ENCODE measurements at regions not wholly inside any gene's neighbourhood (a gene's known extent, or its start where the extent isn't known, plus 50 kb on each side); places are given as distances from the start of the nearest gene placed in this dataset.

DNA sequence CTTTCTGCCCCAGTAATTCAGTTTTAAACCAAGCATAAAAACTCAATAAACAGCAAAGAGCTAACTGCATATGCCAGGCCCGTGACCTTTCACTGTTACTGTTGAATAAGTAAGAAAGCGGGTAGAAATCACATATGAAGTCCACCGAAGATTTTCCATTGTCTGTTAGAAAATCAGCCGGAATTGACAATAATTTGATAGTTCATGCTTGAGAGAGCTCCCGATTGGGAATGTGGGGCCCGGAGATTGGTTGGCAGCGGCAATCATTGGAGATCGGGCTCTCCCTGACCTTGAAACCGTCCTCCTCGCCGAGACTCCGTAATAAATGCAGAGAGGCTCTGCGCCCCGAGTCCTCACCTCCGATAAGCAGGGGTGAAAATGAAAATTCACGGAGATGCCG lies 709.6 kb downstream of the BRD1 start:
- DNase-seq (ENCODE audit: low read depth, low spot score), result no peak
- no peaks in the 10 kb centered on the region for H3K4me1 ChIP-seq (ENCODE audit: control insufficient read depth, insufficient read depth, low read length)
- intact Hi-C loops (cut with micrococcal nuclease; ENCODE audit: unreplicated experiment), result no loop called here
- H3K9me3 ChIP-seq (ENCODE audit: control insufficient read depth, insufficient read depth, low read depth, low read length), result no peaks in the 10 kb centered on the region
- ChIA-PET CTCF (no interaction called here), POLR2A (no interaction called here)
- in situ Hi-C loops (cut with HindIII; ENCODE audit: low pct_unique_long_range_greater_than_20kb, low sequenced_read_pairs), result no loop called here
- no peaks in the 10 kb centered on the region for H3K36me3 ChIP-seq (ENCODE audit: control insufficient read depth, insufficient read depth, low read length)
- no peak for ATAC-seq
- no TSS peak for BruUV-seq (replicated peaks)
- no peak for TF ChIP-seq SIN3A (IDR thresholded peaks at IDR 0.05; ENCODE audit: borderline replicate concordance, insufficient read depth, low read depth, low read length)
- no peak for TF ChIP-seq POLR2AphosphoS5 (IDR thresholded peaks at IDR 0.05; ENCODE audit: low read depth, low read length)
- TF ChIP-seq, protein P1, sequence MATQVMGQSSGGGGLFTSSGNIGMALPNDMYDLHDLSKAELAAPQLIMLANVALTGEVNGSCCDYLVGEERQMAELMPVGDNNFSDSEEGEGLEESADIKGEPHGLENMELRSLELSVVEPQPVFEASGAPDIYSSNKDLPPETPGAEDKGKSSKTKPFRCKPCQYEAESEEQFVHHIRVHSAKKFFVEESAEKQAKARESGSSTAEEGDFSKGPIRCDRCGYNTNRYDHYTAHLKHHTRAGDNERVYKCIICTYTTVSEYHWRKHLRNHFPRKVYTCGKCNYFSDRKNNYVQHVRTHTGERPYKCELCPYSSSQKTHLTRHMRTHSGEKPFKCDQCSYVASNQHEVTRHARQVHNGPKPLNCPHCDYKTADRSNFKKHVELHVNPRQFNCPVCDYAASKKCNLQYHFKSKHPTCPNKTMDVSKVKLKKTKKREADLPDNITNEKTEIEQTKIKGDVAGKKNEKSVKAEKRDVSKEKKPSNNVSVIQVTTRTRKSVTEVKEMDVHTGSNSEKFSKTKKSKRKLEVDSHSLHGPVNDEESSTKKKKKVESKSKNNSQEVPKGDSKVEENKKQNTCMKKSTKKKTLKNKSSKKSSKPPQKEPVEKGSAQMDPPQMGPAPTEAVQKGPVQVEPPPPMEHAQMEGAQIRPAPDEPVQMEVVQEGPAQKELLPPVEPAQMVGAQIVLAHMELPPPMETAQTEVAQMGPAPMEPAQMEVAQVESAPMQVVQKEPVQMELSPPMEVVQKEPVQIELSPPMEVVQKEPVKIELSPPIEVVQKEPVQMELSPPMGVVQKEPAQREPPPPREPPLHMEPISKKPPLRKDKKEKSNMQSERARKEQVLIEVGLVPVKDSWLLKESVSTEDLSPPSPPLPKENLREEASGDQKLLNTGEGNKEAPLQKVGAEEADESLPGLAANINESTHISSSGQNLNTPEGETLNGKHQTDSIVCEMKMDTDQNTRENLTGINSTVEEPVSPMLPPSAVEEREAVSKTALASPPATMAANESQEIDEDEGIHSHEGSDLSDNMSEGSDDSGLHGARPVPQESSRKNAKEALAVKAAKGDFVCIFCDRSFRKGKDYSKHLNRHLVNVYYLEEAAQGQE (IDR thresholded peaks at IDR 0.05; ENCODE audit: insufficient read depth in 1 of 2, low read depth in 2 of 2, low read length in 1 of 2), result no peak
- TF ChIP-seq, protein P2, sequence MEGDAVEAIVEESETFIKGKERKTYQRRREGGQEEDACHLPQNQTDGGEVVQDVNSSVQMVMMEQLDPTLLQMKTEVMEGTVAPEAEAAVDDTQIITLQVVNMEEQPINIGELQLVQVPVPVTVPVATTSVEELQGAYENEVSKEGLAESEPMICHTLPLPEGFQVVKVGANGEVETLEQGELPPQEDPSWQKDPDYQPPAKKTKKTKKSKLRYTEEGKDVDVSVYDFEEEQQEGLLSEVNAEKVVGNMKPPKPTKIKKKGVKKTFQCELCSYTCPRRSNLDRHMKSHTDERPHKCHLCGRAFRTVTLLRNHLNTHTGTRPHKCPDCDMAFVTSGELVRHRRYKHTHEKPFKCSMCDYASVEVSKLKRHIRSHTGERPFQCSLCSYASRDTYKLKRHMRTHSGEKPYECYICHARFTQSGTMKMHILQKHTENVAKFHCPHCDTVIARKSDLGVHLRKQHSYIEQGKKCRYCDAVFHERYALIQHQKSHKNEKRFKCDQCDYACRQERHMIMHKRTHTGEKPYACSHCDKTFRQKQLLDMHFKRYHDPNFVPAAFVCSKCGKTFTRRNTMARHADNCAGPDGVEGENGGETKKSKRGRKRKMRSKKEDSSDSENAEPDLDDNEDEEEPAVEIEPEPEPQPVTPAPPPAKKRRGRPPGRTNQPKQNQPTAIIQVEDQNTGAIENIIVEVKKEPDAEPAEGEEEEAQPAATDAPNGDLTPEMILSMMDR (IDR thresholded peaks at IDR 0.05), result no peak
- no peak for TF ChIP-seq TCF7L2 (IDR thresholded peaks at IDR 0.05; ENCODE audit: low read depth, low read length)
- H3K27ac ChIP-seq (ENCODE audit: low read length), result no peak overlapping the region
- H3K27me3 ChIP-seq (ENCODE audit: control insufficient read depth, insufficient read depth, low read length), result no peaks in the 10 kb centered on the region
- no peak overlapping the region for H3K4me3 ChIP-seq (ENCODE audit: low read depth in 2 of 2, low read length in 2 of 2)

DNA sequence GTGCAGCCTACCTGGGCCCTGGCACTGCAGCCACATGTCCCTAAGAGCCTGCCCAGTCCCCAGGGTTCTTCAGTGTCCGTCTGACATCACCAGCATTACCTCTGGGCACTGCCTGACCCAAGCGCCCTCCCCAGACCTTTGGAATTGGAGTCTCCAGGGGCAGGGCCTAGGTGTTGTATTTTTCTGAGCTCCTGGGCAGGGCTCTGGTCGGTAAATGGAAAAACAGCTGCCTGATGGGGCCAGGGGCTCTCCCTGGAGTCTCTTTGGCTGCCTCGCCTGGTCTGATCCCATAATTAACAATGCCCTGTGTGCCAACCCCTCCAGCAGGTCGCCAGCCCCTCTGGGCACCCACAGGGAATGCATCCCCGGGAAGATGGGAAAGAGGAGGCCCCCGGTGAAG lies 710.2 kb downstream of the BRD1 start:
- H3K4me3 ChIP-seq (ENCODE audit: low read depth in 2 of 2, low read length in 2 of 2), result no peak overlapping the region
- no TSS peak for BruUV-seq (replicated peaks)
- DNase-seq (ENCODE audit: low read depth, low spot score) (no peak), ATAC-seq (no peak)
- intact Hi-C loops (cut with micrococcal nuclease; ENCODE audit: unreplicated experiment) (no loop called here), in situ Hi-C loops (cut with HindIII; ENCODE audit: low pct_unique_long_range_greater_than_20kb, low sequenced_read_pairs) (no loop called here)
- POLR2A ChIA-PET, result no interaction called here
- H3K4me1 ChIP-seq (ENCODE audit: control insufficient read depth, insufficient read depth, low read length), result no peaks in the 10 kb centered on the region
- no peaks in the 10 kb centered on the region for H3K9me3 ChIP-seq (ENCODE audit: control insufficient read depth, insufficient read depth, low read depth, low read length)
- TF ChIP-seq TCF7L2 (IDR thresholded peaks at IDR 0.05; ENCODE audit: low read depth, low read length) (no peak), POLR2AphosphoS5 (IDR thresholded peaks at IDR 0.05; ENCODE audit: low read depth, low read length) (no peak), SIN3A (IDR thresholded peaks at IDR 0.05; ENCODE audit: borderline replicate concordance, insufficient read depth, low read depth, low read length) (no peak)
- TF ChIP-seq, protein P1 (IDR thresholded peaks at IDR 0.05; ENCODE audit: insufficient read depth in 1 of 2, low read depth in 2 of 2, low read length in 1 of 2), result no peak
- TF ChIP-seq, protein P2 (IDR thresholded peaks at IDR 0.05), result no peak
- CTCF ChIA-PET, result no interaction called here
- H3K27me3 ChIP-seq (ENCODE audit: control insufficient read depth, insufficient read depth, low read length), result no peaks in the 10 kb centered on the region
- H3K27ac ChIP-seq (ENCODE audit: low read length), result no peak overlapping the region
- H3K36me3 ChIP-seq (ENCODE audit: control insufficient read depth, insufficient read depth, low read length), result no peaks in the 10 kb centered on the region

Measured in Panc1 (cell line).